GM19372 (cell line): ENCODE measurements at regions not wholly inside any gene's neighbourhood (a gene's known extent, or its start where the extent isn't known, plus 50 kb on each side); places are given as distances from the start of the nearest gene placed in this dataset.
"Not testable (repeated sequence)": the region's sequence is repeated elsewhere in the genome, so short reads cannot be mapped to it uniquely, and the experiment has no call there.

Source experiments
- ATAC-seq: cut with Tn5 transposase; IDR thresholded peaks from one replicate; pipeline ENCODE4 v1.9.1; 2021; ENCODE audit warnings: mild to moderate bottlenecking, low read depth, moderate library complexity; ENCODE audit not compliant: unreplicated experiment

DNA sequence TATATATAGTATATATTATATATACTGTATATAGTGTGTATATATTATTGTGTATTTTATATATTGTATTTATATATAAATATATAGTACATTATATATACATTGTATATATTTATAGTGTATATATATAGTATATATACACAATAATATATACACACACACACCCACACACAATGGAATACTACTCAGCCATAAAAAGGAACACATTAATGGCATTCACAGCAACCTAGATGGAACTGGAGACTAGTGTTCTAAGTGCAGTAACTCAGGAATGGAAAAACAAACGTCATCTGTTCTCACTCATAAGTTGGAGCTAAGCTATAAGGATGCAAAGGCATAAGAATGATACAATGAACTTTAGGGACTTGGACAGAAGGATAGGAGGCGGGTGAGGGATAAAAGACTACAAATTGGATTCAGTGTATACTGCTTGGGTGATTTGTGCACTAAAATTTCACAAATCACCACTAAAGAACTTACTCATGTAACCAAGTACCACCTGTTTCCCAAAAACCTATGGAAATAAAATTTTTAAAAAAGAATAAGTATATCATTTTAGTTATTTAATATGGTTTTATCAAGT, 201.9 kb upstream of the CDH11 start:
- no peak for ATAC-seq

DNA sequence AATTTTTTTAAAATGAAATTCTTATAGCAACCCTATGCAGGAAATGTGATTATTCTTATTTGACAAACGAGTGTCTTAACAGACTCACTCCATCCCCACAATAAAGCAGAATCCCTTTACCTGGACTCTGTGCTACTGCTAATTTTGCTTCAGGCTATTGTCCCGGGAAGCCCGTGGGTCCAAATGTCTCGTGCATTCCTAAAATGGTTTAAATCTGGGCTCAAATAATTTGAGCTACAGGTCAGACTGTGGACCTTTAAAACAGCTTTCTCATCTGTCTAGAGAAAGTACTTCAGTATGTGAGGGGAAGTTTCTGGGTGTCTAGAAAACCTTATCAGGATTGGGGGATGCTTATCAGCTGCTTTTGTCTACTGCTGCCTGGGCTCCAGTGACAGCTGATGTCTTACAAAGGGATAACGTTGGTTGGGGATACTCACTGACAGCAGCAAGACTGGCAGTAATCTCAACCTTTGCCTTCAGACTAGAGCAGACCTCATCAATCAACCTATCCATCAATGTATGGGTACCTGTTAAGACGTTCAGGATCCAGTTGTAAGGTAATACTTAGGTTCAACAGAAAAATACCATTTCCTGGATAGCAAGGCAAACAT, 197.9 kb upstream of the CDH11 start:
- no peak for ATAC-seq

DNA sequence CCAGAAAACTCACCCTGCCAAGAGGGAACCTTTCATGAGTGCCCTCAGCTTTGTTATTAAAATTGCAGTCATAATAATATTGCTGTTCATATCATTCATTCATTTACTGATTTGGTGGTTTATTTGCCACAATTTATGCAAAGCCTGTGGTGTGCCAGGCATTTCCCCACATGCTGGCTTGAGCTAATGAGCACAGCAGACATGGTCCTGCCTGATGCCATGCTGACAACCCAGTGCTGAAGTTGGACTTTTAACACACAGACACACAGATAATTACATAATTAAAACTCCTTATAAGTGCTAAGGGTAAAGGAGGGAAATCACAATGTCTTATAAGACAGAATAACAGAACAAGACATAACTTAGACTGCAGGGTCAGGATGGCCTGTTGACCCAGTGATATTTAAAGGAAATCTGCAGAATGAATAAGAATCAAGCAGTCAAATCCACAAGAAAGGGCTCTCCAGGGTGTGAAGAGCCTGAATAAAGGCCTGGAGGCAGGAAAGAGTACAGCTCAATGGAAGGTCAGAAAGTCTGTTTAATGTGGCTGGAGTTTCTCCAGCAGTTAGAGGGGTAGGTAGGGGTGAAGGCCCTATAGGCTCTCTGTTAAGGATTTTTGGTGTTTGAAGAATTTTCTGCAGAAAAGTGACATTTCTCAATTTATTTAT, 196.9 kb upstream of the CDH11 start:
- ATAC-seq: no peak

DNA sequence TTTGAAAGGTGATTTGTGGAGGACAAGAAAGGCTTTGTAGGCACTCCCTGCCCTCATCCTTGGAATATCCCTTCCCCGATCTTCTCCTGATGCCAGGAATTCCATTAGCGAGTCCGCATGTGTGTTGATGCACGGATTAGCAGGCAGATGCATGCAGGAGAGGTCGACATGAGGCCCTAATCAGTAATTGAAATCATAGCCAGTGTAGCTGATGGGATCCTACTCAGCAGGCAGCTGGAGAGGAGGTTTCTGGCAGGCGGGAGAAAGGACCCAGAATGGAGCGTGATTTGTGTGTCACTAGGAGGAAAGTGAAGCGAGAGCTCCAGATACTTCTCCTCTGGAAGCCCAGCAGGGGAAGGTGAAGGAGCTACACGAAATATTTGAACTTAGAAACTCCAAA, 196.3 kb upstream of the CDH11 start:
- no peak for ATAC-seq

DNA sequence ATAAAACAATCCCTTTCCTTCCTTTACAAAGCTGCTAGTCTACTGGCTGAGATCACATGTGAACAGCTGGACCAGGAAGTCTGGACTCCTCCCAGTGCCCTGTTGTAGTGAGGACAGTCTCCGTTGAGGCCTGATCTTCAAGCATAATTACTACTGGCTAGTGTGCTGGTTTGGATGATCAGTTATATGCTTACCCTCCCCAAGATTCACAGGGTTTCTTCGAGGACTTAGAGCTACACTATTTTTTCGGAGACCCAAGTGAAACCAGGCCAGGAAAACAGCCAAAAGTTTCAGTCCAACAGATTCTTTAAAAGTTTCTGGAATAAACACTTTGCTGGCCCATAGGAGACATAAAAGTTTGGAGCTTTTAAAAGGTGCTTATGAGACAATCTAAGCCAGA, 194.9 kb upstream of the CDH11 start:
- no peak for ATAC-seq

DNA sequence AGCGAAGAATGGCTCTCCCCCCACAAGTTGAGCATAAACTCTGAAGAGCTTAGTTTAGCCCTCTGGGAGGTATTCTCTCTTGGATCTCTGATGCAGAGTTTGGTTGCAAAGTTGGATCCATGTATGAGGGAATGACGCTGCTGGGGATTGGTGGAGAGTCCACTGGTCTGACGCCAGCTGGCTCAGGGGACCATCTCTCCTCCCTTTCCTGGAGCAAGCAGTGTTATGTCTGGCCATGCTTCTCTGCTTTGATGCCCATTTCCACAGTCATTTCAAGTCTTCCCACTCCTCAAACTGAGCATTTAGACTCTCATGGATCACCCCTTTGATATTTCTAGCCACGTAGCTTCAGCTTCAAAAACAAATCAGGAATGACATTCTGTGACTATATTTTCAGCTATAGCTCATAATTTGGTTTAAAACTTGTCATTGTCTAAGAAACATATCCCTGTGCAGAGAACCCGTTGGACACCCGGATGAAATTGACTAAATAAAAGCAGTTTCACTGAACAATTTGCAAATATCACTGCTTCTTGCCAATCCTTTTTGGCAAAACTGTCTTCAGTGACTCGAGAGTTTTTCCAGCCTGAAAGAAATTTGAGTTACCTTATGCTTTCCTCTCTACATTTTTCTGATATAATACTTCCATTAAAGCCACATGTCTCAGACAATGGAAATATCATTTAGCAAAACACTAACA, 193.4 kb upstream of the CDH11 start:
- ATAC-seq: no peak

DNA sequence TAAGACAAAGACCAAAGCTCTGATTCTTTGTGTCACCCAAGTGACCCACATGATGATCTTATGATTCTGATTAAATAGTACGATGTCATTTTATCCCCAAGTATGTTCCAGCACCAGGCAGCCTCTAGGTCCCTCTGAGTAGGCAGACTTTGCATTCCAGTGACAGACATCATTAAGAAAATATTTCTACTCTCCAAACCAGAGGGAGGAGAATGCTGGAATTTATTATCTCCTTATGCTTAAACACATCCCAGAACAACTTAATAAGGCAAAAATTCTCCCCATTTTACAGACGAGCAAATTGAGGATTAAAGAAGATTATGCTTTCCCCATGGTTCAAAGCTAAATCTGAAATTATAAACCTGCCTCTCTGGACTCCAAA, 192.8 kb upstream of the CDH11 start:
- ATAC-seq: no peak

DNA sequence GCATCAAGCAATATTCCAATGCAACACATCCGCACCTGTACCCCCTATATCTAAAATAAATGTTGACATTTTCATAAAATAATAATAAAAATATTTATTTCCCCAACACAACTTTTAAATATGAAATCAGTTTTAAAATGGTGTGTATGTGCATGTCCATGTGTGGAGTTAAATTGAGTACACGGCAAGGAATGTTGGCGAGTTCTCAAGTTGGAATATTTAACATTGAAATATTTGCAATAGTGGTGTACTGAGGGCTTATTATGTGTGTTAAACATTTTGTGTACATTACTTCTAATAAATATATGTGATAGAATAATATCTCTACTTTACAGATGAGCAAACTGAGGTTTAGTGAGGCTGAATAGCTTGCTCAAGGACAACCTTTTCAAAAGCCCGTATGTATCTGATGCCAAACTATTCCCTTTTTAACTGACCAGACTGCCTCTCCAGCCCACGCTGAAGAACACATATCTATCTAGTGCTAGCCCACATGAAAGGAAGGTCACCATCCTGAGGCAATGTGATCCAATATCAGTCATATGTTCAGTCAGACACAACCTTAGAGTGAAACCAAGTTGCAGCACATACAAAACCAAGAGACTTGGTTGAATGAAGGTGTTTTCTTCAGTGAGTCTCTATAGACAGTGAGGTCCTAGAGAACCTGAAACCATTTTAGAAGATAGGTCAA, 192.2 kb upstream of the CDH11 start:
- no peak for ATAC-seq

DNA sequence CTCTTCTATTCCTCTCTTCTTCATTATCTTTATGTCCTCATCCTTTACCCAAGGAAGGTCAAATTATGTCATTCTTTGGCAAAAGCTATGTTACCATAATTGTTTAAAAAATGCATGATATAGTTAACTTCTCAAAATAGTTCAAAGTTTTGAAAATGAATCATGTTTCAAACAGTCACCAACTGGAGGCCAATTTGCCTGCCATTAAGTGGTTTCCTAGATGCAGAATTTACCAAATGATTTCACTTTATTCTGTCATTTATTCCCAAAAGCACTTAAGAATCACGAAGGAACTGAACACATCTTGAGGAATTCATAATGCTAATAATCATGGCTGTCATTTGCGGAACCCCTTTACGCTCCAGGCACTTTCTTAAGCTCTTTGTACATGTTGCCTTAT, 190.9 kb upstream of the CDH11 start:
- ATAC-seq: no peak

DNA sequence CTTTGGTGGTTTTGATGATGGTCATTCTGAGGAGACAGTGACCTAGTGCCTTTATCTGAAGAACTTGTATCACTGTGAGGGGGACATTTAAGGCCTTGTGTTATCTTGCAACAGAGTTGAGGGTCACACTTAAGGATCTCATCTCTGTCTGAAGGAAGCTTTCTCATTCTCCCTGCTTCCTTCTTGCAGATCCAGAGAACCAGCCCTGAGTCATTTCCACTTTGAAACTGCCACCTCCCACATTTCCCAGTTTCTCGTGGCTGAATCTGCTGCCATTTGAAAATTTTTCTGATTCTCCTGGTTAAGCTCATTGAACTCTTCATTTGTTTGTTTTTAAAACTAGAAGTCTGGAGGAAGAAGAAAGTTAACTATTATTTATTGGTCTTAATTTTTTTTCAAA, 190.2 kb upstream of the CDH11 start:
- no peak for ATAC-seq

DNA sequence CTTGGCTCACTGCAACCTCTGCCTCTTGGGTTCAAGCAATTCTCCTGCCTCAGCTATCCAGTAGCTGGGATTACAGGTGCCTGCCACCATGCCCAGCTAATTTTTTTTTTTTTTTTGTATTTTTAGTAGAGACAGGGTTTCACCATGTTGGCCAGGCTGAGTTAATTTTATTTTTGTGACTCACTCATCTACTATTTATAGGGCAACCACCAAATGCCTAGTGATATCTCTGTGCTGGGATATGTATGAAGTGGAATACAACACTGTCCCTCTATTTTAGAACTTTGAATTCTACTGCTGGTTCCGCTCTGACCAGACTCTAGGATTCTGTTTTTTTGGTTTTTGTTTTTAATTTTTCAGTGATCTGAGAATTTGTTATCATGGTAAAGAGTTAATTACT, 188.6 kb upstream of the CDH11 start:
- ATAC-seq: not testable (repeated sequence)

DNA sequence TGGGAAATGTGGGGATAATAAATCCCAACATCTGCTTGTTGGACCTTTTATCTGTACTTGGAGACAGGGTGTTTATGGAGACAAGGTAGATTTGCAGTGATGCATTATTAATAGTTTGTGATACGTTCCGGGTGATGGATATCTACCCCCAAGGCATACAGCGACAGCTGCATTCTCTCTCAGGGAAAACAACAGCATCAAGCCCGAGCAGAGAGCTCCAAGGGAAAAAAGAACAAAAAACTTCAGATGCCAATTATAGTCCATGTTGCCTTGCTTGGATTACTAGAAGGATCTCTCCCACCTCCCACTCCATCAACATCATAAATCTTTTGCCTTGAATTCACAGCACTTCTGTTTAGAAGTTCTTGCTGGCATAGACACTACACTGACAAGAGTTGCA, 187.5 kb upstream of the CDH11 start:
- ATAC-seq: no peak

DNA sequence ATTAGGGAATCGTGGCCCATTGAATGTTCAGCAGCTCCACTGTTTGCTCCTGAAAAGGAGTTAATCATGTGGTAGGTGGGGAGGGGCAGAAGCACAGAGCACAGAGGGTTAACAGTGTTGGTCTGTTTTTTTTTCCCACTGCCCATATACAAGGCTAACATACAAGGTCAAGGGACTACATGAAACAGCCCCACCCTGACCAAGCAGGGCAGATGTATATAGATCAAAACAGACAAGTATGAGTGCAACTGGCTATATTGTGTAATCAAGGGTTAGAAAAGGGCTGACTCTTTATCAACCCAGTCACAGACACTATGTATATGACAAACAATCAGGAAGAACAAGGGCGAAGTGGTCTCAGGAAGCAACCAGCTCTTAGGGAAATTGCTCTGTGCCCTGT, 186.6 kb upstream of the CDH11 start:
- ATAC-seq: no peak

DNA sequence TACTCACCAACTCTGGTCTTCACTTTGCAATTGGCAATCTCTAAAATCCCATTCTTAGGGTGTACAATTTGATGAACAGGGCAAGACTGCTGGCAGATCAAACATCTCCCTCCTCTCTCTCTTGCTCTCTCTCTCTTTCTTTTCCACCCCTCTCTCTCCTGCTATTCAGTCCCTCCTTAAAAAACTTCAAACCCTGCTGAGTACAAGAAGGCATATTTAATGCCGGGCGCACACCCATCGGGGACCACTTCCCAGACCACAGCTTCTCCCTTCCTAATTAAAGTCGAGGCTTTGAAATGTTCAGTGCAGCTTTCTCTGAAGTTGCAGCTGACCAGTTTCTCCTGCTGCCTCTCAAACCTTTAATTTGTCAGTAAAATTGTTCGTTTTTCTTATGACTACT, 185.4 kb upstream of the CDH11 start:
- ATAC-seq: no peak

DNA sequence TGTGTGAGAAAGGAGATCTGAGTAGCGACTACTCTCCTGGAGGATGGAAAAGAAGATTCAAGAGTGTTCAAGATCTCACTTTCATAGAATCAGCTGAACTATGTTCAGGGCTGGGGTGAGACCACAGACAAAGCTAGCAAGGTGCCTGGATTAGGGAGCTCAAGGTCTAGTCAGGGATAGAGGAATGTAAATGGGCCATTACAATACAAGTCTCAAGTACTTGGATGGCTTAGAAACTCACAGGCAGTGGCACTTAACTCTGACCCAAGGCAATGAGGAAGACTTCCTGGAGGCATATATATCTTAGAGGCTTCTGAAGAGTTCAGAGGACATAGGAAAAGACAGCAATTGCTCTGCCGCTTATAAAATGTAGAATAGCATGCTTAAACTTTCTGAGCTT, 184.9 kb upstream of the CDH11 start:
- no peak for ATAC-seq

DNA sequence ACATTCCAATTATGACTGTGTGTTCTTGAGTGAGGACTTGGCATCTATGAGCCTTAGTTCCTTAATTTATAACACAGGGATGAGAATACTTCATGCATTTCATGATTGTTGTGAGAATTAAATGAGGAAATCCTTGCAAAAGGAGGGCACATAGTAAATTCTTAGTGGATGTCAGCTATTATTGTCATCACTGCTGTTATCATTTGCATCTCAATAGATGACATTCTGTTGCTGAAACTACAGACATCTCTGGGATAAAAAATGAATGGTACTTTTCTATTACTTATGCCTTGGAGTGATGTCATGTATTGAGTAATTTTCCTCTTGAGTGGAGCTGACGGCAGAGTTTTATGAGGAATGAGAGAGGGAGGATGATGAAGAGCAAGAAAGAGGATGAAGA, 184.4 kb upstream of the CDH11 start:
- ATAC-seq: no peak

DNA sequence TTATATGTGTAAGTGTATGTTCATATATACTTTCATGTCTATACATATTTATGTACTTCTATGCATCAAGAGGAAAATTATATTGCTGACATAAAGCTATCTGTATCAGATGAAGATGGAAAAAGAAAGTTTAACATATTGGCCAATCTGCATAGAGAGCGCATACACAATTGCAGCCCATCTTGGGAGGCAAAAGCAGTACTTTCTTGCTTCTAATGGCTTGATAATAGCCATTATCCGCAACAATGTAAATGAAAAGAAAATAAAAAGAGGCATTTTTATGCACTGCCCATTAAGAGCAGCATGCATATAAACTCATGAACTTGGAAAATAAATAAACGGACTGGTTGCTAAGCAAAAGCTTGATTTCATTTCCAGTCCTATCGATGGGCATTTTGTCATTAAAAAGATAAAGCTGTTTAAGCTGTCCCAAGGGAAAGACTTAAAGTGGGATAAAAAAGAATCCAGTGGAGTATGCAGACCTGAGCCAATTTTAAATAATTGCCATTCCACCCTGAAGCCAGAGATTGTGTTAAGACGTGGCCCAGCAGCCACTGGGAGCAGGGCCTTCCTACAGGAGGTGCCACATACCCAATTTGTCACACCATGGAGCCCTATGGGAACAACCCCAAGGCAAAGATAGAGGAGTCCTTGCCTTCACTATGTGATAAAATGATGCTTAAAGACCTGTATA, 183.6 kb upstream of the CDH11 start:
- ATAC-seq: no peak

DNA sequence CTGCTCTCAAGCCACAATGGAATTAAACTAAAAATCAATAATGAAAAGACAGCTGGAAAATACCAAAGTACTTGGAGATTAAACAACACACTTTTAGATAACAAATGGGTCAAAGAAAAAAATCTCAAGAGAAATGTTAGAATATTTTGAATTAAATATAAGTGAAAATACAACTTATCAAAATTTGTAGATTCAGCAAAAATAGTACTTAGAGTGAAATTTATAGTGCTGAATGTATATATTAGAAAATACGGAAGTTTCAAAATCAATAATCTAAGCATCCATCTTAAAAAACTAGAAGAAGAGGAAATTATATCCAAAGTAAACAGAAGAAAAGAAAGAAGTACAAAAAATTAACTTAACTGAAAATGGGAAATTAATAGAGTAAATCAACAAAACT, 179.2 kb upstream of the CDH11 start:
- ATAC-seq: no peak

DNA sequence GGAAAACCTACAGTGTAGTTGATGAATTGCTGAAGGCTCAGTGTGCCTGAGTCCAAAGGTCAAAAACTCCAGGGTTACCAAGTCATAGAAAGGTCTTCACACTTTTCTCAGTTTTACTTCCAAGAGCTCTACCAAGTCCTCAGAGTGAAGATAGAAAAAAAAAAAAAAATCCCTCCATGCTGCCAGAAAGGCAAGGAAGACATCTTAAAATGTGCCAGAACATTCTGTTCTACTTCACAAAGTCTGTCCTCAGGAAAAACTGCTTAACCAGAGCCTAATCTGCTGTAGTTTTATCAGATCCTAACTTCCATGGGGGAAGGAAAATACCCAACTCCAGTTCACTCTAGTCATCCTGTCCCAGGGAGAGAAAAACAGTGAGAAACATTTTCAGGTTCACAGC, 175.6 kb upstream of the CDH11 start:
- ATAC-seq: no peak

DNA sequence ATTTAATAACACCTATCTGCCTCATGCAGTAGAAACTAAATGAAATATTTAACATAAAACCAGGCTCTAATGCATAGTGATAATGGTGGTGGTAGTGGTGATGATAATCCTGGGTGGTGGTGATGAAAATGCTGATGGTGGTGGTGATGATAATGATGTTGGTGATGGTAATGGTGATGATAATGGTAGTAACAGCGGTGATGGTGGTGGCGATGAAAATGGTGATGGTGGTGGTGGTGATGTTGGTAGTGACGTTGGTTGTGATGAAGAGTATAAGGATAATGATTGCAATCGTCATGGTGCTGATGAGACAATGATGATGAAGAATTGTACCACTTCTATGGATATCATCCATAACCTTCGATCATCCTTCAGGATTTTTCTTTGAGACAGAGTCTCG, 173.7 kb upstream of the CDH11 start:
- no peak for ATAC-seq

DNA sequence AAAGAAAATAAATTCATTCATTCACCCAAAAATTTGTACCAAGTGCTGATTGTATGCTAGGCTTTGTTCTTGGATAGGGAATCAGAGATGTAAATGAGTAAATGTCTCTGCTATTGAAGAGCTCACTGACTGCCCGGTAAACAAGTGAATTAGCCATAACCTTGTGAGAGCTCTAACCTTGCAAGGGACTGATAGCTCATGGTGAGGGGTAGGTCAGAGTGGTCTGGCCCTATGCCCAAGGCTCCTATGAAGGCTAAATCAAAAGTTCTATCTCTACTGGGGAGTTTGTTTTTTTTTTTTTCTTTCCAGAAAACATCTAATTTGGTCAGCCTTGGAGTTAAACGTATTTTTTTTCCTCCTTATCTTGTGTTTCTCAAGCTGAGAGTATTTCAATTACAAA, 172.8 kb upstream of the CDH11 start:
- ATAC-seq: no peak
